ENCODE measurements at regions not wholly inside any gene's neighbourhood (a gene's known extent, or its start where the extent isn't known, plus 50 kb on each side); places are given as distances from the start of the nearest gene placed in this dataset.

- Histone ChIP-seq H3K4me1 (ENCODE audit: control insufficient read depth, insufficient read depth, low read length, poor library complexity, severe bottlenecking) (no peaks in the 10 kb centered on the region), H3K4me3 (ENCODE audit: low read depth, low read length) (no peak overlapping the region), H3K9me3 (ENCODE audit: control insufficient read depth in 2 of 2, low read length in 2 of 2) (no peaks in the 10 kb centered on the region), H3K27me3 (ENCODE audit: control insufficient read depth, insufficient read depth, low read length) (peaks cover 10% of the 10 kb centered on the region), H3K36me3 (ENCODE audit: control insufficient read depth, insufficient read depth, low read length) (no peaks in the 10 kb centered on the region), H3K27ac (ENCODE audit: insufficient read depth, low read length, poor library complexity, severe bottlenecking) (no peak overlapping the region)
- Mint-ChIP-seq H3K36me3 (no peaks in the 10 kb centered on the region), H3K27me3 (peaks cover 36% of the 10 kb centered on the region), H3K4me1 (no peaks in the 10 kb centered on the region), H3K9me3 (peaks cover 0 to 1% (median 0%) of the 10 kb centered on the region in 7 donors), H3K4me3 (no peak overlapping the region), H3K27ac (no peak overlapping the region)
- DNase-seq (no peak), ATAC-seq (ENCODE audit: low read depth in 2 of 2) (no peak)
Observed at GRCh38 chr16:50878966-50879615, 137.2 kb downstream of the CYLD start.

- no peaks in the 10 kb centered on the region for H3K36me3 ChIP-seq (ENCODE audit: control insufficient read depth, insufficient read depth, low read length)
- H3K4me3 ChIP-seq (ENCODE audit: low read depth, low read length): no peak overlapping the region
- no peak overlapping the region for H3K27ac Mint-ChIP-seq
- no peaks in the 10 kb centered on the region for H3K9me3 ChIP-seq (ENCODE audit: control insufficient read depth in 2 of 2, low read length in 2 of 2)
- no peak for DNase-seq
- peaks cover 36% of the 10 kb centered on the region for H3K27me3 Mint-ChIP-seq
- H3K4me3 Mint-ChIP-seq: no peak overlapping the region
- H3K27ac ChIP-seq (ENCODE audit: insufficient read depth, low read length, poor library complexity, severe bottlenecking): no peak overlapping the region
- peaks cover 0 to 1% (median 0%) of the 10 kb centered on the region in 7 donors for H3K9me3 Mint-ChIP-seq
- H3K36me3 Mint-ChIP-seq: no peaks in the 10 kb centered on the region
- no peak for ATAC-seq (ENCODE audit: low read depth in 2 of 2)
- no peaks in the 10 kb centered on the region for H3K4me1 ChIP-seq (ENCODE audit: control insufficient read depth, insufficient read depth, low read length, poor library complexity, severe bottlenecking)
- peaks cover 13% of the 10 kb centered on the region for H3K27me3 ChIP-seq (ENCODE audit: control insufficient read depth, insufficient read depth, low read length)
- H3K4me1 Mint-ChIP-seq: no peaks in the 10 kb centered on the region
Observed at GRCh38 chr16:50878536-50878935, 136.7 kb downstream of the CYLD start.

- Histone ChIP-seq H3K9me3 (ENCODE audit: control insufficient read depth in 2 of 2, low read length in 2 of 2) (no peaks in the 10 kb centered on the region), H3K4me3 (ENCODE audit: low read depth, low read length) (no peak overlapping the region), H3K4me1 (ENCODE audit: control insufficient read depth, insufficient read depth, low read length, poor library complexity, severe bottlenecking) (no peaks in the 10 kb centered on the region), H3K27me3 (ENCODE audit: control insufficient read depth, insufficient read depth, low read length) (peaks cover 19% of the 10 kb centered on the region), H3K36me3 (ENCODE audit: control insufficient read depth, insufficient read depth, low read length) (no peaks in the 10 kb centered on the region), H3K27ac (ENCODE audit: insufficient read depth, low read length, poor library complexity, severe bottlenecking) (no peak overlapping the region)
- no peak for ATAC-seq (ENCODE audit: low read depth in 2 of 2)
- Mint-ChIP-seq H3K27ac (no peak overlapping the region), H3K9me3 (peaks cover 0 to 6% (median 0%) of the 10 kb centered on the region in 7 donors), H3K4me3 (no peak overlapping the region), H3K27me3 (peaks cover 36% of the 10 kb centered on the region), H3K36me3 (no peaks in the 10 kb centered on the region), H3K4me1 (no peaks in the 10 kb centered on the region)
- no peak for DNase-seq
Observed at GRCh38 chr16:50876263-50876662, 134.4 kb downstream of the CYLD start.

GRCh38 chr16:50868577-50868976 lies 126.7 kb downstream of the CYLD start:
- Mint-ChIP-seq H3K4me1 (no peaks in the 10 kb centered on the region), H3K36me3 (no peaks in the 10 kb centered on the region), H3K27ac (no peak overlapping the region), H3K4me3 (no peak overlapping the region), H3K27me3 (peaks cover 7% of the 10 kb centered on the region), H3K9me3 (peaks cover 0 to 6% (median 0%) of the 10 kb centered on the region in 7 donors)
- Histone ChIP-seq H3K27me3 (ENCODE audit: control insufficient read depth, insufficient read depth, low read length) (peaks cover 11% of the 10 kb centered on the region), H3K4me1 (ENCODE audit: control insufficient read depth, insufficient read depth, low read length, poor library complexity, severe bottlenecking) (no peaks in the 10 kb centered on the region), H3K27ac (ENCODE audit: insufficient read depth, low read length, poor library complexity, severe bottlenecking) (no peak overlapping the region), H3K36me3 (ENCODE audit: control insufficient read depth, insufficient read depth, low read length) (no peaks in the 10 kb centered on the region), H3K4me3 (ENCODE audit: low read depth, low read length) (no peak overlapping the region), H3K9me3 (ENCODE audit: control insufficient read depth in 2 of 2, low read length in 2 of 2) (no peaks in the 10 kb centered on the region)
- DNase-seq: no peak
- ATAC-seq (ENCODE audit: low read depth in 2 of 2): no peak

- Histone ChIP-seq H3K27ac (ENCODE audit: insufficient read depth, low read length, poor library complexity, severe bottlenecking) (no peak overlapping the region), H3K36me3 (ENCODE audit: control insufficient read depth, insufficient read depth, low read length) (no peaks in the 10 kb centered on the region), H3K9me3 (ENCODE audit: control insufficient read depth in 2 of 2, low read length in 2 of 2) (no peaks in the 10 kb centered on the region), H3K4me3 (ENCODE audit: low read depth, low read length) (no peak overlapping the region), H3K27me3 (ENCODE audit: control insufficient read depth, insufficient read depth, low read length) (peaks cover 5% of the 10 kb centered on the region), H3K4me1 (ENCODE audit: control insufficient read depth, insufficient read depth, low read length, poor library complexity, severe bottlenecking) (no peaks in the 10 kb centered on the region)
- Mint-ChIP-seq H3K27ac (no peak overlapping the region), H3K4me3 (no peak overlapping the region), H3K36me3 (no peaks in the 10 kb centered on the region), H3K27me3 (peaks cover 7% of the 10 kb centered on the region), H3K4me1 (no peaks in the 10 kb centered on the region), H3K9me3 (no peaks in the 10 kb centered on the region)
- ATAC-seq (ENCODE audit: low read depth in 2 of 2) (no peak), DNase-seq (no peak)
Observed at GRCh38 chr16:50866806-50867205, 124.9 kb downstream of the CYLD start.

GRCh38 chr16:50864386-50864785 lies 122.5 kb downstream of the CYLD start:
- ATAC-seq (ENCODE audit: low read depth in 2 of 2): no peak

GRCh38 chr16:50863644-50864144 lies 121.8 kb downstream of the CYLD start:
- H3K4me1 ChIP-seq (ENCODE audit: control insufficient read depth, insufficient read depth, low read length, poor library complexity, severe bottlenecking): no peaks in the 10 kb centered on the region
- H3K36me3 Mint-ChIP-seq: no peaks in the 10 kb centered on the region

More at GRCh38 chr16:50864386-50864785, 122.5 kb downstream of the CYLD start:
- H3K27ac ChIP-seq (ENCODE audit: insufficient read depth, low read length, poor library complexity, severe bottlenecking): no peak overlapping the region
- Mint-ChIP-seq H3K4me1 (no peaks in the 10 kb centered on the region), H3K4me3 (no peak overlapping the region), H3K36me3 (no peaks in the 10 kb centered on the region), H3K9me3 (no peaks in the 10 kb centered on the region), H3K27me3 (peaks cover 5% of the 10 kb centered on the region), H3K27ac (no peak overlapping the region)
- DNase-seq: no peak
- no peak overlapping the region for H3K4me3 ChIP-seq (ENCODE audit: low read depth, low read length)
- H3K4me1 ChIP-seq (ENCODE audit: control insufficient read depth, insufficient read depth, low read length, poor library complexity, severe bottlenecking): no peaks in the 10 kb centered on the region
- peaks cover 4% of the 10 kb centered on the region for H3K27me3 ChIP-seq (ENCODE audit: control insufficient read depth, insufficient read depth, low read length)
- H3K9me3 ChIP-seq (ENCODE audit: control insufficient read depth in 2 of 2, low read length in 2 of 2): no peaks in the 10 kb centered on the region
- H3K36me3 ChIP-seq (ENCODE audit: control insufficient read depth, insufficient read depth, low read length): no peaks in the 10 kb centered on the region

More at GRCh38 chr16:50863644-50864144, 121.8 kb downstream of the CYLD start:
- DNase-seq: no peak
- Mint-ChIP-seq H3K27ac (no peak overlapping the region), H3K9me3 (no peaks in the 10 kb centered on the region), H3K4me1 (no peaks in the 10 kb centered on the region), H3K4me3 (no peak overlapping the region), H3K27me3 (peaks cover 5% of the 10 kb centered on the region)
- Histone ChIP-seq H3K27ac (ENCODE audit: insufficient read depth, low read length, poor library complexity, severe bottlenecking) (no peak overlapping the region), H3K27me3 (ENCODE audit: control insufficient read depth, insufficient read depth, low read length) (peaks cover 4% of the 10 kb centered on the region), H3K9me3 (ENCODE audit: control insufficient read depth in 2 of 2, low read length in 2 of 2) (no peaks in the 10 kb centered on the region), H3K36me3 (ENCODE audit: control insufficient read depth, insufficient read depth, low read length) (no peaks in the 10 kb centered on the region), H3K4me3 (ENCODE audit: low read depth, low read length) (no peak overlapping the region)
- ATAC-seq (ENCODE audit: low read depth in 2 of 2): no peak

Data from CD4-positive, CD25-positive, alpha-beta regulatory T cell (primary cell).